IPS-15b (cell line): ENCODE measurements at regions not wholly inside any gene's neighbourhood (a gene's known extent, or its start where the extent isn't known, plus 50 kb on each side); places are given as distances from the start of the nearest gene placed in this dataset.

Experiments used
- H3K27me3 ChIP-seq: one replicate; pipeline ENCODE4 v1.6.1; 2013; ENCODE audit warnings: low read length; ENCODE audit not compliant: control insufficient read depth, insufficient read depth
- H3K36me3 ChIP-seq: one replicate; pipeline ENCODE4 v1.6.1; 2013; ENCODE audit warnings: low read length; ENCODE audit not compliant: control insufficient read depth, insufficient read depth
- H3K4me1 ChIP-seq: one replicate; pipeline ENCODE4 v1.6.1; 2013; ENCODE audit warnings: mild to moderate bottlenecking, low read length; ENCODE audit not compliant: control insufficient read depth, insufficient read depth
- H3K4me3 ChIP-seq: one replicate; pipeline ENCODE4 v1.5.1; 2013; ENCODE audit warnings: low read depth, low read length
- H3K9ac ChIP-seq: one replicate; pipeline ENCODE4 v1.6.1; 2013; ENCODE audit warnings: low read depth, mild to moderate bottlenecking, low read length
- H3K9me3 ChIP-seq: one replicate; pipeline ENCODE4 v1.6.1; 2013; ENCODE audit warnings: mild to moderate bottlenecking, low read length; ENCODE audit not compliant: control insufficient read depth, insufficient read depth

- H3K27me3 ChIP-seq = no peaks in the 10 kb centered on the region
- no peaks in the 10 kb centered on the region for H3K36me3 ChIP-seq
- no peak overlapping the region for H3K4me3 ChIP-seq
- no peak overlapping the region for H3K9ac ChIP-seq
- no peaks in the 10 kb centered on the region for H3K9me3 ChIP-seq
- H3K4me1 ChIP-seq = no peaks in the 10 kb centered on the region
Measured at GRCh38 chr5:68519143-68519542, 303.6 kb downstream of the PIK3R1 start.

- Histone ChIP-seq H3K36me3 (no peaks in the 10 kb centered on the region), H3K4me1 (no peaks in the 10 kb centered on the region), H3K9ac (no peak overlapping the region)
Measured at GRCh38 chr5:68521776-68522175, 306.2 kb downstream of the PIK3R1 start.

GRCh38 chr5:68522863-68523262 lies 307.3 kb downstream of the PIK3R1 start:
- Histone ChIP-seq H3K9ac (no peak overlapping the region), H3K4me3 (no peak overlapping the region), H3K4me1 (no peaks in the 10 kb centered on the region), H3K9me3 (no peaks in the 10 kb centered on the region), H3K27me3 (no peaks in the 10 kb centered on the region), H3K36me3 (no peaks in the 10 kb centered on the region)

More at GRCh38 chr5:68521776-68522175, 306.2 kb downstream of the PIK3R1 start:
- Histone ChIP-seq H3K4me3 (no peak overlapping the region), H3K9me3 (no peaks in the 10 kb centered on the region), H3K27me3 (no peaks in the 10 kb centered on the region)

- Histone ChIP-seq H3K27me3 (no peaks in the 10 kb centered on the region), H3K9ac (no peak overlapping the region), H3K4me3 (no peak overlapping the region), H3K4me1 (peaks cover 5% of the 10 kb centered on the region), H3K36me3 (no peaks in the 10 kb centered on the region), H3K9me3 (no peaks in the 10 kb centered on the region)
Measured at GRCh38 chr5:68528821-68529273, 313.3 kb downstream of the PIK3R1 start.

GRCh38 chr5:68529581-68529980 lies 314.0 kb downstream of the PIK3R1 start:
- Histone ChIP-seq H3K27me3 (no peaks in the 10 kb centered on the region), H3K4me1 (peaks cover 6% of the 10 kb centered on the region), H3K4me3 (no peak overlapping the region), H3K36me3 (no peaks in the 10 kb centered on the region), H3K9me3 (no peaks in the 10 kb centered on the region), H3K9ac (no peak overlapping the region)

GRCh38 chr5:68531970-68532369 lies 316.4 kb downstream of the PIK3R1 start:
- H3K9ac ChIP-seq = no peak overlapping the region
- H3K4me3 ChIP-seq = no peak overlapping the region
- no peaks in the 10 kb centered on the region for H3K27me3 ChIP-seq
- H3K36me3 ChIP-seq = no peaks in the 10 kb centered on the region
- no peaks in the 10 kb centered on the region for H3K9me3 ChIP-seq
- peaks cover 7% of the 10 kb centered on the region for H3K4me1 ChIP-seq

GRCh38 chr5:68533051-68533450 lies 317.5 kb downstream of the PIK3R1 start:
- no peaks in the 10 kb centered on the region for H3K27me3 ChIP-seq
- H3K36me3 ChIP-seq = no peaks in the 10 kb centered on the region
- H3K4me3 ChIP-seq = no peak overlapping the region
- H3K9ac ChIP-seq = no peak overlapping the region
- no peaks in the 10 kb centered on the region for H3K9me3 ChIP-seq
- peaks cover 7% of the 10 kb centered on the region for H3K4me1 ChIP-seq

GRCh38 chr5:68533571-68534084 lies 318.1 kb downstream of the PIK3R1 start:
- Histone ChIP-seq H3K4me3 (no peak overlapping the region), H3K9ac (no peak overlapping the region), H3K27me3 (no peaks in the 10 kb centered on the region), H3K4me1 (peaks cover 7% of the 10 kb centered on the region), H3K9me3 (no peaks in the 10 kb centered on the region), H3K36me3 (no peaks in the 10 kb centered on the region)

GRCh38 chr5:68534131-68534940 lies 318.8 kb downstream of the PIK3R1 start:
- Histone ChIP-seq H3K4me3 (no peak overlapping the region), H3K9ac (no peak overlapping the region), H3K9me3 (no peaks in the 10 kb centered on the region), H3K4me1 (peaks cover 7% of the 10 kb centered on the region), H3K27me3 (no peaks in the 10 kb centered on the region), H3K36me3 (no peaks in the 10 kb centered on the region)

GRCh38 chr5:68534956-68535520 lies 319.5 kb downstream of the PIK3R1 start:
- no peak overlapping the region for H3K4me3 ChIP-seq
- no peak overlapping the region for H3K9ac ChIP-seq
- peaks cover 7% of the 10 kb centered on the region for H3K4me1 ChIP-seq
- no peaks in the 10 kb centered on the region for H3K27me3 ChIP-seq
- H3K36me3 ChIP-seq = no peaks in the 10 kb centered on the region
- H3K9me3 ChIP-seq = no peaks in the 10 kb centered on the region

GRCh38 chr5:68538814-68539420 lies 323.4 kb downstream of the PIK3R1 start:
- Histone ChIP-seq H3K9me3 (no peaks in the 10 kb centered on the region), H3K36me3 (no peaks in the 10 kb centered on the region), H3K4me3 (no peak overlapping the region), H3K4me1 (peaks cover 6% of the 10 kb centered on the region), H3K9ac (no peak overlapping the region), H3K27me3 (no peaks in the 10 kb centered on the region)
